ENCODE measurements at regions not wholly inside any gene's neighbourhood (a gene's known extent, or its start where the extent isn't known, plus 50 kb on each side); places are given as distances from the start of the nearest gene placed in this dataset.

DNA sequence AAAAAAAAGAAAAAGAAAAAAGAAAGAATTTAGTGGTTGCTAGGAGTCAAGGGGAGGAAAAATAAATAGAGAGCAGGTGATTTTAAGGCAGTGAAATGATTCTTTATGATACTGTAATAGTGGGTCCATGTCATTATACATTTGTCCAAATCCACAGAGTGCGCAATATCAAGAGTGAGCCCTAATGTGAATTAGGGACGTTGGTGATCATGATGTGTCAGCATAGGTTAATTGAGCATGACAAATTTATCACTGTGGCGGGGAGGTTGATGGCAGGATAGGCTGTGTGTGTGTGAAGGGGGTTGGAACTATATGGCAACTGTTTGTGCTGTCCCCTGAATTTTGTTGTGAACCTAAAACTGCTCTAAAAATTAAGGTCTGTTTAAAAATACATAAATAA, 357.8 kb downstream of the ICE1 start:
- Mint-ChIP-seq H3K4me3 (no peak overlapping the region), H3K9me3 (peaks cover 3% of the 10 kb centered on the region), H3K36me3 (no peaks in the 10 kb centered on the region), H3K27me3 (ENCODE audit: low read depth) (peaks cover 8% of the 10 kb centered on the region), H3K27ac (no peak overlapping the region), H3K4me1 (peaks cover 9% of the 10 kb centered on the region)
- no peak for TF ChIP-seq CTCF (IDR thresholded peaks at IDR 0.05; ENCODE audit: unreplicated experiment)
- DNase-seq (ENCODE audit: low spot score in 2 of 2, unreplicated experiment in 2 of 2) = no peak

DNA sequence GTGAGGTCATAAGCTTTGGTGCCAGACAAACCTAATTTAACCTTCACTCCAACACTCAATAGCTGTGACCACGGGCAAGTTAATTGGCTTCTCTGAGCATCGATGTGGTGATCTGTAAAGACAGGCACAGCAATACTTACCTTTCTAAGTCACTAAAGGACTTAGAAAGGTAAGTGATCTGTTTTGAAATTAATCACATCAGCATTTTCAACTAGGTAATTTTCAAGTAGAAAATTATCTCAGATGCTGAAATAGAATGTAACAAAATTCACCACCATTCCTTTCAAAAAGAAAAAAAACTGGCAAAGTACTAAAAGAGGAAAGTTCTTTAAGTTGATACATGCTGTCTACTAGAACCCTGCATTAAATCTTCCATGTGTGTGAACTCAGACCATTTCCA, 354.5 kb downstream of the ICE1 start:
- Mint-ChIP-seq H3K4me3 (no peak overlapping the region), H3K9me3 (peaks cover 4% of the 10 kb centered on the region), H3K4me1 (peaks cover 7% of the 10 kb centered on the region), H3K36me3 (no peaks in the 10 kb centered on the region), H3K27me3 (ENCODE audit: low read depth) (peaks cover 8% of the 10 kb centered on the region), H3K27ac (no peak overlapping the region)
- no peak for DNase-seq (ENCODE audit: low spot score in 2 of 2, unreplicated experiment in 2 of 2)
- TF ChIP-seq CTCF (IDR thresholded peaks at IDR 0.05; ENCODE audit: unreplicated experiment) = no peak

DNA sequence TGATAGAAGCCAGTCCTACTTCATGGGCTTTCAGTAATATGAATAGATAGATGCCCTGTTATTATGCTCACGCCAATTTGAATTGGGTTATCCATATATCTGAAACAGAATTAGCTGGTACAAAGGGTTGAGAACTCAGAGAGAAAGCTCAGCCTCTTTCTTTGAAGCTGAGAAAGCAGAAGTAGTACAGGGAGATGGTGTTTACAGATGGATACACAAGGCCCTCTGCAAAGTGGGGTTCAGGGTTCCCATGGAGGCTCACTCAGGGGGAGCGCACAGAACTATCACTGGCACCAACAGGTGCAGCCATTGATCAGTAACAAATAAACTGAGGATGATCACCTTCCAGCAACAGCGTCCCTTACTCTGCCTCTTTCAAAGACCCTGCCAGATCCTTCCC, 349.7 kb downstream of the ICE1 start:
- TF ChIP-seq CTCF (IDR thresholded peaks at IDR 0.05; ENCODE audit: unreplicated experiment) = no peak
- Mint-ChIP-seq H3K9me3 (peaks cover 4% of the 10 kb centered on the region), H3K27ac (no peak overlapping the region), H3K36me3 (no peaks in the 10 kb centered on the region), H3K4me1 (peaks cover 8% of the 10 kb centered on the region), H3K4me3 (no peak overlapping the region), H3K27me3 (ENCODE audit: low read depth) (peaks cover 8% of the 10 kb centered on the region)
- no peak for DNase-seq (ENCODE audit: low spot score in 2 of 2, unreplicated experiment in 2 of 2)

- TF ChIP-seq CTCF (IDR thresholded peaks at IDR 0.05; ENCODE audit: unreplicated experiment) = no peak
- Mint-ChIP-seq H3K9me3 (peaks cover 4% of the 10 kb centered on the region), H3K4me3 (no peak overlapping the region), H3K27me3 (ENCODE audit: low read depth) (peaks cover 2% of the 10 kb centered on the region), H3K27ac (no peak overlapping the region), H3K4me1 (peaks cover 6% of the 10 kb centered on the region), H3K36me3 (no peaks in the 10 kb centered on the region)
- no peak for DNase-seq (ENCODE audit: low spot score in 2 of 2, unreplicated experiment in 2 of 2)
These were observed 348.3 kb downstream of the ICE1 start for GRCh38 chr5:5770825-5771224.

- Mint-ChIP-seq H3K4me1 (peaks cover 3% of the 10 kb centered on the region), H3K27me3 (ENCODE audit: low read depth) (peaks cover 3% of the 10 kb centered on the region), H3K4me3 (no peak overlapping the region), H3K27ac (no peak overlapping the region), H3K9me3 (no peaks in the 10 kb centered on the region), H3K36me3 (no peaks in the 10 kb centered on the region)
- no peak for TF ChIP-seq CTCF (IDR thresholded peaks at IDR 0.05; ENCODE audit: unreplicated experiment)
- DNase-seq (ENCODE audit: low spot score in 2 of 2, unreplicated experiment in 2 of 2) = no peak
These were observed 344.9 kb downstream of the ICE1 start for GRCh38 chr5:5767286-5767928.

Data from mesothelial cell of epicardium (in vitro differentiated cells).